Endothelial cell of umbilical vein (primary cell): ENCODE measurements at regions not wholly inside any gene's neighbourhood (a gene's known extent, or its start where the extent isn't known, plus 50 kb on each side); places are given as distances from the start of the nearest gene placed in this dataset.

Source experiments
- BruUV-seq: library from RNA; stranded (reverse); fragments of 400-500 nt; replicated peaks from 2 replicates; lab custom pipeline; 2021; lab: Mats Ljungman, UMichigan
- CTCF ChIA-PET: fragments of 300-600, 350-600 bp; sonication (Branson Sonifier 250); formaldehyde crosslinking; loops from one replicate; lab custom pipeline; 2021; ENCODE audit warnings: antibody characterized with exemption, inconsistent platforms; lab: Charles Lee
- POLR2A ChIA-PET: fragments of 300-600, 350-600 bp; sonication (Branson Sonifier 250); formaldehyde crosslinking; loops from one replicate; lab custom pipeline; 2021; ENCODE audit warnings: antibody characterized with exemption, inconsistent platforms; lab: Charles Lee
- DNase-seq: peaks from one replicate; pipeline ENCODE4 v3.0.0-alpha.2; 2011; ENCODE audit warnings: low read depth, low spot score
- FAIRE-seq: peaks from 2 replicates; lab custom pipeline; 2011; peaks lifted over from hg19 to GRCh38; lab: Jason Lieb, UNC
- H2AFZ ChIP-seq: 2 replicates; pipeline ENCODE4 v1.6.0; 2012; ENCODE audit warnings: low read depth, low read length, control low read depth, inconsistent platforms
- H3K27ac ChIP-seq: 2 replicates; pipeline ENCODE4 v1.5.1; 2011; ENCODE audit warnings: low read depth, mild to moderate bottlenecking, control low read depth, low read length, moderate library complexity; ENCODE audit not compliant: insufficient read depth
- H3K27me3 ChIP-seq, 2 experiments: 2 replicates each; pipeline versions ENCODE4 v1.6.0 to v1.6.1; 2011; ENCODE audit warnings: low read length in 2 of 2, mixed read lengths in 1 of 2; ENCODE audit not compliant: control insufficient read depth in 2 of 2, insufficient read depth in 2 of 2
- H3K36me3 ChIP-seq, 2 experiments: 2 replicates in 1 of 2; 3 replicates in 1 of 2; pipeline ENCODE4 v1.5.1; 2011; ENCODE audit warnings: low read length in 2 of 2, mild to moderate bottlenecking in 1 of 2, moderate library complexity in 1 of 2; ENCODE audit not compliant: control insufficient read depth in 2 of 2, insufficient read depth in 2 of 2; ENCODE audit errors: extremely low read depth in 1 of 2
- H3K4me1 ChIP-seq: 3 replicates; pipeline ENCODE4 v1.5.1; 2011; ENCODE audit warnings: mild to moderate bottlenecking, low read length; ENCODE audit not compliant: control insufficient read depth, insufficient read depth; ENCODE audit errors: extremely low read depth
- H3K4me2 ChIP-seq: 2 replicates; pipeline ENCODE4 v1.6.1; 2011; ENCODE audit warnings: low read length, control low read depth, mixed read lengths; ENCODE audit not compliant: insufficient read depth
- H3K4me3 ChIP-seq, 3 experiments: fragments of 200-600 bp in 1 of 3; sonication (generic), shearing (Covaris generic) in 1 of 3; replicated peaks in 1 of 3; 2 replicates each; pipeline ENCODE4 v1.5.1; 2011 to 2016; ENCODE audit warnings: control low read depth in 3 of 3, low read length in 3 of 3, mild to moderate bottlenecking in 2 of 3, inconsistent platforms in 1 of 3, low read depth in 1 of 3, moderate library complexity in 1 of 3; ENCODE audit not compliant: insufficient read depth in 1 of 3
- H3K79me2 ChIP-seq: 2 replicates; pipeline ENCODE4 v1.6.0; 2012; ENCODE audit warnings: low read length, inconsistent platforms; ENCODE audit not compliant: control insufficient read depth, insufficient read depth
- H3K9ac ChIP-seq: replicated peaks from 2 replicates; pipeline ENCODE3; 2011; ENCODE audit warnings: low read length, control low read depth; ENCODE audit not compliant: insufficient read depth; ENCODE audit errors: extremely low read depth
- H3K9me1 ChIP-seq: replicated peaks from 3 replicates; pipeline ENCODE4 v1.6.0; 2011; ENCODE audit warnings: mild to moderate bottlenecking, low read length; ENCODE audit not compliant: control insufficient read depth, insufficient read depth; ENCODE audit errors: extremely low read depth
- H3K9me3 ChIP-seq: replicated peaks from 2 replicates; pipeline ENCODE4 v1.5.1; 2012; ENCODE audit warnings: low read length, inconsistent platforms; ENCODE audit not compliant: control insufficient read depth, insufficient read depth
- H4K20me1 ChIP-seq: replicated peaks from 2 replicates; pipeline ENCODE3; 2011; ENCODE audit warnings: mild to moderate bottlenecking, low read length; ENCODE audit not compliant: control insufficient read depth, insufficient read depth; ENCODE audit errors: extremely low read depth
- EZH2 ChIP-seq: IDR thresholded peaks from 2 replicates; pipeline ENCODE4 v1.6.1; 2012; ENCODE audit warnings: borderline replicate concordance, low read depth, mild to moderate bottlenecking, moderate library complexity, low read length, inconsistent platforms; ENCODE audit not compliant: severe bottlenecking
- FOS ChIP-seq: IDR thresholded peaks from 2 replicates; pipeline ENCODE4 v1.6.1; 2011; ENCODE audit warnings: mild to moderate bottlenecking, low read length, moderate library complexity, borderline replicate concordance; ENCODE audit not compliant: insufficient read depth
- GATA2 ChIP-seq: IDR thresholded peaks from 2 replicates; pipeline ENCODE4 v1.7.0; 2011; ENCODE audit warnings: low read depth, mild to moderate bottlenecking, moderate library complexity, mixed read lengths, low read length; ENCODE audit not compliant: insufficient read length, insufficient read depth
- JUN ChIP-seq: IDR thresholded peaks from 2 replicates; pipeline ENCODE4 v1.6.1; 2011; ENCODE audit warnings: borderline replicate concordance, low read depth; ENCODE audit not compliant: insufficient read length, insufficient read depth
- MYC ChIP-seq: IDR thresholded peaks from one replicate; pipeline ENCODE4 v1.6.1; 2011; ENCODE audit warnings: mild to moderate bottlenecking, low read depth, low read length
- POLR2A ChIP-seq: IDR thresholded peaks from 2 replicates; pipeline ENCODE4 v1.6.1; 2012; ENCODE audit warnings: low read depth, mild to moderate bottlenecking, control low read depth, low read length
- POLR2AphosphoS5 ChIP-seq: IDR thresholded peaks from 2 replicates; pipeline ENCODE4 v1.6.1; 2012; ENCODE audit warnings: low read depth, mild to moderate bottlenecking, control low read depth, low read length, moderate library complexity; ENCODE audit not compliant: insufficient read depth
- dilution Hi-C: fragments of 300-500 bp; cut with MboI; formaldehyde crosslinking; loops from one replicate; pipeline ENCODE4 v1.15.0; 2019; ENCODE audit warnings: low sequenced_read_pairs; ENCODE audit not compliant: extremely low pct_ligation_motif_present
- intact Hi-C: fragments of 100-400 bp; cut with micrococcal nuclease; formaldehyde crosslinking; loops from one replicate; pipeline ENCODE4 v1.10.0; 2022
- TF ChIP-seq, protein P1 (sequence below): IDR thresholded peaks from 2 replicates; pipeline ENCODE4 v1.6.1; 2011; ENCODE audit not compliant: insufficient read depth, insufficient read length
- TF ChIP-seq, protein P2 (sequence below), 2 donors: IDR thresholded peaks; 1 replicate in 1 of 2; 2 replicates in 1 of 2; pipeline ENCODE4 v1.5.1; 2011; ENCODE audit warnings: low read length in 2 of 2, mild to moderate bottlenecking in 2 of 2, moderate library complexity in 2 of 2, control low read depth in 1 of 2, inconsistent platforms in 1 of 2, low read depth in 1 of 2; ENCODE audit not compliant: insufficient read depth in 1 of 2; ENCODE audit errors: extremely low read depth in 1 of 2

DNA sequence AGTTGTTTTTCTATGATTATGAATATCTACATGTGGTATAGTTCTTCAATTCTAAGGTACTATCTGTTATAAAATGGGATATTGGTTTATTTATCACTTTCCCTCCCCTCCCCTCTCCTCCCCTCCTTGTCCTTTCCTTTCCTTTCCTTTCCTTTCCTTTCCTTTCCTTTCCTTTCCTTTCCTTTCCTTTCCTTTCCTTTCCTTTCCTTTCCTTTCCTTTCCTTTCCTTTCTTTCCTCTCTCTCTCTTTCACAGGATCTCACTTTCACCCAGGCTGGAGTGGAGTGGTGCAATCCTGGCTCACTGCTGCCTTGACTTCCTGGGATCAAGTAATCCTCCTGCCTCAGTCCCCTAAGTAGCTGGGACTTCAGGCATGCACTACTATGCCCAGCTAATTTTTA lies 466.8 kb downstream of the DMAC1 start:
- Histone ChIP-seq H3K36me3 (no peaks in the 10 kb centered on the region), H3K4me2 (no peak overlapping the region), H3K9me3 (no peaks in the 10 kb centered on the region), H2AFZ (no peak overlapping the region), H3K9me1 (no peaks in the 10 kb centered on the region), H3K79me2 (no peaks in the 10 kb centered on the region), H3K9ac (no peak overlapping the region), H3K4me3 (no peak overlapping the region), H3K4me1 (no peaks in the 10 kb centered on the region), H4K20me1 (no peaks in the 10 kb centered on the region), H3K27ac (no peak overlapping the region), H3K27me3 (no peaks in the 10 kb centered on the region)
- ChIA-PET CTCF (no interaction called here), POLR2A (no interaction called here)
- dilution Hi-C loops: no loop called here
- FAIRE-seq: no peak
- no peak for DNase-seq
- intact Hi-C loops: no loop called here
- TF ChIP-seq FOS: no peak
- TF ChIP-seq JUN: no peak
- no TSS peak for BruUV-seq

DNA sequence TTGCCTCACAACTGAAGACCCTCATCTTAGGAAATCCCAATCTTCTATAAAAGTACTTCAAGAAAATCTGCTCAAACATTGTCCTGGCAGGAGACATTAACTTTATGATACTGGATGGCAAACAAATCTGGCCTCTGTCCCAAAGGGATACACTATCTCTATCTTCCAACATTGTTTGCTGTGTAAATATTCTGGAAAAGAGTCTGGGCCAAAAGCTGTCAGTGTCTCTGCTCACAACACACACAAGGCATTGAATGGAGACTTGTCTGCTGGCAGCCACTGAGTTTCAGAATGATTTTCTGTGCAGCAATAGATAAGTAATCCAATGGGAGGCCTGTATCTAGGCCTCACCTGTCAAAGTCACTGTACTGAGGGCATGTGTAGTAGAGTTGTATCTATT lies 471.1 kb downstream of the DMAC1 start:
- TF ChIP-seq GATA2 (no peak), POLR2AphosphoS5 (no peak), JUN (no peak), MYC (no peak), FOS (no peak), POLR2A (no peak), EZH2 (no peak)
- TF ChIP-seq, protein P1, sequence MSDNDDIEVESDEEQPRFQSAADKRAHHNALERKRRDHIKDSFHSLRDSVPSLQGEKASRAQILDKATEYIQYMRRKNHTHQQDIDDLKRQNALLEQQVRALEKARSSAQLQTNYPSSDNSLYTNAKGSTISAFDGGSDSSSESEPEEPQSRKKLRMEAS: no peak
- TF ChIP-seq, protein P2, sequence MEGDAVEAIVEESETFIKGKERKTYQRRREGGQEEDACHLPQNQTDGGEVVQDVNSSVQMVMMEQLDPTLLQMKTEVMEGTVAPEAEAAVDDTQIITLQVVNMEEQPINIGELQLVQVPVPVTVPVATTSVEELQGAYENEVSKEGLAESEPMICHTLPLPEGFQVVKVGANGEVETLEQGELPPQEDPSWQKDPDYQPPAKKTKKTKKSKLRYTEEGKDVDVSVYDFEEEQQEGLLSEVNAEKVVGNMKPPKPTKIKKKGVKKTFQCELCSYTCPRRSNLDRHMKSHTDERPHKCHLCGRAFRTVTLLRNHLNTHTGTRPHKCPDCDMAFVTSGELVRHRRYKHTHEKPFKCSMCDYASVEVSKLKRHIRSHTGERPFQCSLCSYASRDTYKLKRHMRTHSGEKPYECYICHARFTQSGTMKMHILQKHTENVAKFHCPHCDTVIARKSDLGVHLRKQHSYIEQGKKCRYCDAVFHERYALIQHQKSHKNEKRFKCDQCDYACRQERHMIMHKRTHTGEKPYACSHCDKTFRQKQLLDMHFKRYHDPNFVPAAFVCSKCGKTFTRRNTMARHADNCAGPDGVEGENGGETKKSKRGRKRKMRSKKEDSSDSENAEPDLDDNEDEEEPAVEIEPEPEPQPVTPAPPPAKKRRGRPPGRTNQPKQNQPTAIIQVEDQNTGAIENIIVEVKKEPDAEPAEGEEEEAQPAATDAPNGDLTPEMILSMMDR (IDR thresholded peaks at IDR 0.05; ENCODE audit: extremely low read depth in 1 of 2, insufficient read depth in 1 of 2, low read depth in 1 of 2, low read length in 2 of 2): no peak
- H3K36me3 ChIP-seq: no peaks in the 10 kb centered on the region
- H3K9ac ChIP-seq: no peak overlapping the region
- no peaks in the 10 kb centered on the region for H4K20me1 ChIP-seq
- no peak overlapping the region for H3K4me3 ChIP-seq
- no peak overlapping the region for H3K4me2 ChIP-seq
- no peaks in the 10 kb centered on the region for H3K27me3 ChIP-seq
- no peak for FAIRE-seq
- H3K9me1 ChIP-seq: no peaks in the 10 kb centered on the region
- no peaks in the 10 kb centered on the region for H3K4me1 ChIP-seq
- ChIA-PET CTCF (no interaction called here), POLR2A (no interaction called here)
- no TSS peak for BruUV-seq
- no peak for DNase-seq
- H3K79me2 ChIP-seq: no peaks in the 10 kb centered on the region
- dilution Hi-C loops (no loop called here), intact Hi-C loops (no loop called here)
- no peak overlapping the region for H2AFZ ChIP-seq
- H3K9me3 ChIP-seq: no peaks in the 10 kb centered on the region
- no peak overlapping the region for H3K27ac ChIP-seq
